ENCODE measurements at regions not wholly inside any gene's neighbourhood (a gene's known extent, or its start where the extent isn't known, plus 50 kb on each side); places are given as distances from the start of the nearest gene placed in this dataset.

DNA sequence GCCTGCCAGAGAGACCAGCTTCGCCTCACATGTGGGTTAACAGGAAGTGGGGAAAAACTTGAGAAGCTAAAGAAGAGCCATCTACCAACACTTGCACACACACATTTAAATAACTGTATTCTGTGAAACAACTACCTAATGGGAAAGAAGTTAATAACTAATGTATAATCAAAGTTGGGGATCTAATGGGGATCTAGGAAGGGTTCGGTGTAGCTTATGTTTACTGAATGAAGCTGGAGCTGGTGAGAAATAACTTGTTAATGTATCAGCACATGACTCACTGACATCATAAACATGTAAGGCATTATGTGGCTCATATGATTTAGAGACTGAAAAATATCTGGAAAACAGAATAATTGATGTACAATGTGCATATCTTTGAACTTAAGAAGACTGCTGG, 421.3 kb upstream of the NXPH2 start:
- TF ChIP-seq, protein P1, sequence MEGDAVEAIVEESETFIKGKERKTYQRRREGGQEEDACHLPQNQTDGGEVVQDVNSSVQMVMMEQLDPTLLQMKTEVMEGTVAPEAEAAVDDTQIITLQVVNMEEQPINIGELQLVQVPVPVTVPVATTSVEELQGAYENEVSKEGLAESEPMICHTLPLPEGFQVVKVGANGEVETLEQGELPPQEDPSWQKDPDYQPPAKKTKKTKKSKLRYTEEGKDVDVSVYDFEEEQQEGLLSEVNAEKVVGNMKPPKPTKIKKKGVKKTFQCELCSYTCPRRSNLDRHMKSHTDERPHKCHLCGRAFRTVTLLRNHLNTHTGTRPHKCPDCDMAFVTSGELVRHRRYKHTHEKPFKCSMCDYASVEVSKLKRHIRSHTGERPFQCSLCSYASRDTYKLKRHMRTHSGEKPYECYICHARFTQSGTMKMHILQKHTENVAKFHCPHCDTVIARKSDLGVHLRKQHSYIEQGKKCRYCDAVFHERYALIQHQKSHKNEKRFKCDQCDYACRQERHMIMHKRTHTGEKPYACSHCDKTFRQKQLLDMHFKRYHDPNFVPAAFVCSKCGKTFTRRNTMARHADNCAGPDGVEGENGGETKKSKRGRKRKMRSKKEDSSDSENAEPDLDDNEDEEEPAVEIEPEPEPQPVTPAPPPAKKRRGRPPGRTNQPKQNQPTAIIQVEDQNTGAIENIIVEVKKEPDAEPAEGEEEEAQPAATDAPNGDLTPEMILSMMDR (IDR thresholded peaks at IDR 0.05): no peak
- no peak for TF ChIP-seq ZFX (IDR thresholded peaks at IDR 0.05; ENCODE audit: borderline replicate concordance)

Data from 22Rv1 (cell line).